ENCODE measurements at regions not wholly inside any gene's neighbourhood (a gene's known extent, or its start where the extent isn't known, plus 50 kb on each side); places are given as distances from the start of the nearest gene placed in this dataset.

DNA sequence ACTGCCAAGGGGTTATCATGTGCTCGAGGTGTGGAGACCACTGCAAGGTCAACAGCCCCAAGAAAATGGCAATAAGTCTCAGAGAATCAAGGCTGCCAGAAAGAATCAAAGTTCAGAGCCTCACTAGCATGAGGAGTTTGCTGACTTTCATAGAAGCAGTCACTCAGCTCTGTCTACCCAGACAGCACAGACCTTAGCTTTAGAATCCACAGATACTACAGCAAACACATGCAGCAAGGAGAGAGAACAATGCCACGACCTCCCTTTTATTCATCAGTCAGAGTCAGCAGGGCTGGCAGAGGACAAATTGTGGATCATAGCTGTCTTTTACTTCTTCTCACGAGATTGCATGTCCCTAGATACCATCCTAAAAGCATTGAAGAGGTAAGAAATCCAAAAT, 121.3 kb downstream of the MBL2 start:
- Histone ChIP-seq H3K9me3 (no peaks in the 10 kb centered on the region), H3K4me3 (no peak overlapping the region), H3K27ac (no peak overlapping the region), H3K36me3 (no peaks in the 10 kb centered on the region), H3K4me1 (peaks cover 11 to 14% (median 12%) of the 10 kb centered on the region in 4 donors), H3K27me3 (no peaks in the 10 kb centered on the region)
- 77 to 87% methylated on average over 3 of the region's 3 CpGs for WGBS, 2 donors
- no peak for DNase-seq
- TF ChIP-seq EP300 (IDR thresholded peaks at IDR 0.05): no peak
- no peak for TF ChIP-seq POLR2AphosphoS5 (IDR thresholded peaks at IDR 0.05)
- no peak for TF ChIP-seq POLR2A (IDR thresholded peaks at IDR 0.05)
- TF ChIP-seq, protein P1, sequence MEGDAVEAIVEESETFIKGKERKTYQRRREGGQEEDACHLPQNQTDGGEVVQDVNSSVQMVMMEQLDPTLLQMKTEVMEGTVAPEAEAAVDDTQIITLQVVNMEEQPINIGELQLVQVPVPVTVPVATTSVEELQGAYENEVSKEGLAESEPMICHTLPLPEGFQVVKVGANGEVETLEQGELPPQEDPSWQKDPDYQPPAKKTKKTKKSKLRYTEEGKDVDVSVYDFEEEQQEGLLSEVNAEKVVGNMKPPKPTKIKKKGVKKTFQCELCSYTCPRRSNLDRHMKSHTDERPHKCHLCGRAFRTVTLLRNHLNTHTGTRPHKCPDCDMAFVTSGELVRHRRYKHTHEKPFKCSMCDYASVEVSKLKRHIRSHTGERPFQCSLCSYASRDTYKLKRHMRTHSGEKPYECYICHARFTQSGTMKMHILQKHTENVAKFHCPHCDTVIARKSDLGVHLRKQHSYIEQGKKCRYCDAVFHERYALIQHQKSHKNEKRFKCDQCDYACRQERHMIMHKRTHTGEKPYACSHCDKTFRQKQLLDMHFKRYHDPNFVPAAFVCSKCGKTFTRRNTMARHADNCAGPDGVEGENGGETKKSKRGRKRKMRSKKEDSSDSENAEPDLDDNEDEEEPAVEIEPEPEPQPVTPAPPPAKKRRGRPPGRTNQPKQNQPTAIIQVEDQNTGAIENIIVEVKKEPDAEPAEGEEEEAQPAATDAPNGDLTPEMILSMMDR (IDR thresholded peaks at IDR 0.05): no peak
- no peak for ATAC-seq (ENCODE audit: low FRiP score in 2 of 2)

DNA sequence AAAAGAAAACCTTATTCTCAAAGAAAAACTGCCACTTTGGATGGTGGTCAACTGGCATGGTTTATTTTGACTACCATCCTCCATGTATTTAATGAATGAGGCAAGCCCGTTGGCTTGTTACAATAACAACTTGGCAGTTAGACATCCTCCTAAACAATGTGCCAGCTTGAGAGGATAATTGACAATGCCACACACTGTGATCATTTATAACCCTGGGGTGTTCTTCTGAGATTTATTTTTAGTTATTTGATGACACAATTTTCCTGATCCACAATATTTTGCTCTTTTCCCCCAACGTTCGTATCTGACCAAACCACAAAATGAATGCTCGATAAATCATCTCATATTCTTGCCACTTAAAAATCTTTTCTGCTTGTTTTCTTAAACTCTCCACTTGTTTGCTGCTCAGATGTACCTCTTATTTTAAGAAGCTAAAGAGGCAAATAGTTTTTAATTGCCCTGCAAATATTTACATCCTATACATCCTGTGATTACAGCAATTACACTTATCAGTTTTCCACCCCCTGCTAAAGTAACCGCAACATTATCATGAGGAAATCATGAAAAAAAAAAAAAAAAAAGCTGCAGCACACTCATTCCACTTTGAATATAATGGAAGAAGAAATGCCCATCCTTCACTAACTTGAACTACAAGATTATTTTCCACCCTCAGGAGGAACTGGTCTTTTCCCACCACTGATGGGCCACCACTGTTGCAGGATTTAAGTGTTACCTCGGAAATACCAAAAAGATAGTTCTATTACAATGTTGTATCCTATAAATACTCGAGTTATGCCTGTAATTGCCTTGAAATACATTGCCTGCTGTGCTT, 119.9 kb downstream of the MBL2 start:
- no peaks in the 10 kb centered on the region for H3K36me3 ChIP-seq
- WGBS, 2 donors: 11 to 13% methylated on average over 7 of the region's 7 CpGs
- DNase-seq: no peak
- no peak overlapping the region for H3K4me3 ChIP-seq
- no peaks in the 10 kb centered on the region for H3K27me3 ChIP-seq
- peaks cover 11 to 14% (median 12%) of the 10 kb centered on the region in 4 donors for H3K4me1 ChIP-seq
- ATAC-seq (ENCODE audit: low FRiP score in 2 of 2): no peak
- H3K9me3 ChIP-seq: no peaks in the 10 kb centered on the region
- TF ChIP-seq POLR2A (IDR thresholded peaks at IDR 0.05): no peak
- TF ChIP-seq, protein P1 (IDR thresholded peaks at IDR 0.05): no peak
- TF ChIP-seq EP300 (IDR thresholded peaks at IDR 0.05): no peak
- no peak for TF ChIP-seq POLR2AphosphoS5 (IDR thresholded peaks at IDR 0.05)
- H3K27ac ChIP-seq: no peak overlapping the region

DNA sequence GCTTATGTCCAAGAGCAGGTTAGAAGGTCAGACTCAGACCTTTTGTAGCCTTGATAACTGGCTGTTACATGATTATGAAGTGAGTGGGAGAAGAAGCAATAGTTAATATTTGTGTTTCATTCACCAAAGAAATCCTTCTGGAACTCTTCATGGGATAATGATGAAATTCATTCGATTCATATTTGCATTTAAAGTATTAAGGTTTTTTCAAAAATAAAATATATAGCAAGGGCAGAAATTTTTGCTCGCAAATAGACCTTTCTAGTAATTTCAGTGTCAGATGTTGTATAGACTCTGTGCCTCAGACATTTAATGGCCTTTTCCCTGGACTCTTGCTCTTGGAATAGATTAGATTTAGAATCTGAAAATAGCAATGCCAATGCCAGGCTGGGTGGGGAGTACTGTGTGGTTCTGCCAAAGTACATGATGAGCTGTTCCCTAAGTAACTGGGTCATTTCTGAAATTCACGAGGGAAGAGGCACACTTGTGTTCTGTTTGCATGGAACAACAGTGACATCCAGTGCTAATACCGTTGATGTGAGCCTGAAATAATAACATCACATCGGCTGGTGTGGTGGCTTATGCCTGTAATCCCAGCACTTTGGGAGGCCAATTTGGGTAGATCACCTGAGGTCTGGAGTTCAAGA, 119.2 kb downstream of the MBL2 start:
- TF ChIP-seq EP300 (IDR thresholded peaks at IDR 0.05) (no peak), POLR2A (IDR thresholded peaks at IDR 0.05) (no peak), POLR2AphosphoS5 (IDR thresholded peaks at IDR 0.05) (no peak)
- TF ChIP-seq, protein P1 (IDR thresholded peaks at IDR 0.05): no peak
- ATAC-seq (ENCODE audit: low FRiP score in 2 of 2) (no peak), DNase-seq (no peak)
- no peak overlapping the region for H3K27ac ChIP-seq
- no peaks in the 10 kb centered on the region for H3K36me3 ChIP-seq
- H3K9me3 ChIP-seq: no peaks in the 10 kb centered on the region
- WGBS, 2 donors: 51 to 71% methylated on average over 4 to 5 of the region's 5 CpGs
- no peak overlapping the region for H3K4me3 ChIP-seq
- peaks cover 11 to 14% (median 12%) of the 10 kb centered on the region in 4 donors for H3K4me1 ChIP-seq
- no peaks in the 10 kb centered on the region for H3K27me3 ChIP-seq

DNA sequence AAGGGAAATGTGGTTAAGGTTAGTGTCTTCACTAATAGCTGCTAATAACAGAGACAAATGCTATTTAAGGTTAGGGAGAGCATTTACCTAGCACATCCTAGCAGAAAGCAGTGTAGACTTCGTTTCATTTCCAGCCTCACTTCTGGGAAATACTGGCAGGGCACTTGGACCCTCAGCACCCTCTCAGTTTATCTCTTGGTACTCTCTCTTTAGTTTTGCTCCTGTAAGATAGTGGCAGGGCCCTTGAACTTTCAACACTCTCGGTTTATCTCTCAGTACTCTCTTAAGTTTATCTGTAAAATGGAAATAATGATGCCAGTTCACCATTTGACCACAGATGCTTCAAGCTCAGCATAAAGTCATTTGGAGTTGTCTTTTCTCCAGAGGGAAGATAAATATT, 118.4 kb downstream of the MBL2 start:
- Histone ChIP-seq H3K4me1 (peaks cover 11 to 14% (median 12%) of the 10 kb centered on the region in 4 donors), H3K36me3 (no peaks in the 10 kb centered on the region), H3K27ac (no peak overlapping the region), H3K4me3 (no peak overlapping the region), H3K27me3 (no peaks in the 10 kb centered on the region), H3K9me3 (no peaks in the 10 kb centered on the region)
- 78 to 87% methylated on average over 2 of the region's 2 CpGs for WGBS, 2 donors
- TF ChIP-seq POLR2A (IDR thresholded peaks at IDR 0.05): no peak
- TF ChIP-seq, protein P1 (IDR thresholded peaks at IDR 0.05): no peak
- DNase-seq (no peak), ATAC-seq (ENCODE audit: low FRiP score in 2 of 2) (no peak)

All from upper lobe of left lung (tissue), 6 donors.